DMS153 treated with DMSO at 0.1 percent for 48 hours (cell line): ENCODE measurements at regions not wholly inside any gene's neighbourhood (a gene's known extent, or its start where the extent isn't known, plus 50 kb on each side); places are given as distances from the start of the nearest gene placed in this dataset.

Experiments used
- DNase-seq: peaks from one replicate; lab custom pipeline; 2025; ENCODE audit not compliant: unreplicated experiment; lab: John Stamatoyannopoulos, UW

DNA sequence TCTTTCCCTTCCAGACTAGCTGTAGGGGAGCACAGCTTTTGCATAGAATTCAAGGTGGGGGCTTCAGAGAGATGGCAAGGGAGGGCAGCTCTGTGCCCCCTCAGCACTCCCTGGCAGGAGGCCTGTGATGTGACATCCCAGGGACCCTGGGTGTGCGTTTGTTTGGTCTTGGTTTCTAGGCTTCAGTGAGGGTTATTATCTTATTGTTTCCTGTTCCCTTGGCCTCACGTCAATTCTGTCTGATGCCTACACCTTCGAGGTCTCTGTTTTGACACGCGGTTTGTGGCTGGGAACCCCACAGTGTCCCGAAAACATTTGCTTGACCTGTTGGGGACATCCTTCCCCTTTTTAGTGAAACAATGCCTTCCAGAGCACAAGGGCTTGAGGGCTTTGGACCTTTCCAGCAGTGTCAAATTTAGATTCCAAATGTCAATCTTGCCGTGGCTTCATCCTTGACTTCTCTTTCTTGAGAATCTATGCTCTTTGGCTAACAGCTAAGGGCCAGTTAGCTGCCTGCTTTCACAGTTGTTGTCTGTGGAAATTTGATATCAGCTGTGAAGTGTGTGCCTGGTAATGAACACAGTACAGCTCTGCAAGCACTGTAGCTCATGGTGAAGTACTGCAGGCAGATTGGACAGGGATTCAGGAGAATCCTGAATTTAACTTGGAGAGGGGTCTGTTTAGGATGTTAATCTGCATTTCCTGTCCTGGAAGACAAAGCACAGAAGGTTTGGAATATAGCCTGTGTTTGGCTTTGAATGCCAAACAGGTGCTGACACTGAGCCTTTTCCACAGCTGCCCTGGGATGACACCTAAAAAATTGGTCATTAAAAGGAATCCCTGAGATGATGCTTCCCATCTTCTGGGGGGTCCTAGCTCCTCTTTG, 108.2 kb upstream of the CXCR4 start:
- no peak for DNase-seq

DNA sequence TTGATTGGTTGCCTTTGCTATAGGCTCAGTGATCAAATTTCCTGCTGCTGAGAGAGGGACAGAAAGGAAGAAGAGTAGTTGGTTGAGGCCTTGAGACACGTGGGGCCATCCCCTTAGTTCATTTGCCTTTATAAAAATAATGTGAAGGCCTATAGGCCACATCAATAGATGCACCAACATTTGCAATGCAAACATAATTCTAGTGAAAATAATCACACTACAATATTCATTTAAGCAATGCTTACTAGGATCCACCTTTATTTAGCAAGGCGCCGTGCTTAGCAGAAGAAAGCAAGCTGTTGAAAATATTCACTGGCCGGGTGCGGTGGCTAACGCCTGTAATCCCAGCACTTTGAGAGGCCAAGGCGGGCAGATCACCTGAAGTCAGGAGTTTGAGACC, 105.3 kb upstream of the CXCR4 start:
- DNase-seq = no peak

- DNase-seq = no peak
Observed at GRCh38 chr2:136222862-136223261, 104.9 kb upstream of the CXCR4 start.

DNA sequence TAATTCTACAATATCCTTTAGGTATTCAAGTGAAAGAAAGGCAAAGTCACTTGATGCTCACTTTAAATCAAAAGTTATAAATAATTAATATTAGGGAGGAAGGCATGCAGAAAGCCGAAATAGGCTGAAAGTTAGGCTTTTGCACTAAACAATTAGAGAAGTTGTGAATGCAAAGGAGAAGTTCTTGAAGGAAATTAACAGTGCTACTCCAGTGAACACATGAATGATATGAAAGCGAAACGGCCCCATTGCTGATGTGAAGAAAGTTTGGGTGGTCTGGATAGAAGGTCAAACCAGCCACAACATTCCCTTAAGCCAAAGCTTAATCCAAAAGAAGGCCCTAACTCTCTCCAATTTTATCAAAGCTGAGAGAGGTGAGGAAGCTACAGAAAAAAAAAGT, 103.1 kb upstream of the CXCR4 start:
- DNase-seq = no peak

DNA sequence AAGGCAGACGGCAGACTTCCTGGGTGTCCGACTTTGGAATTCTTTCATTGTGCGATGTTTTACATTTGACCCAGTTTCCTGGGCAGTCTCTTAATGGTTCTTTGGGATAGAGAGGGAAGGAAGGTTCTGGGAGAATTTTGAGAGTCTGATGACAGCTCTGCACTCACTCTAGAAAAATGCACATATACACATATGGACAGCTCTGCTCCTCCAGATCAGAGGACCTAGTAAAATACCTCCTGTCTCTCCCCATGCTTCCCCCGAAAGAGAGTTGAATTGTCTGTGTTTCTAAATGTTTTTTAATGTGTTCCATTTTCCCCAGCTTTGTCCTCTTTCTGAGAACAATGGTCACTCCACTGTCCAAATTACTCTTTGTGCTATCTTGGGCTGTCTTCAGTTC, 102.0 kb upstream of the CXCR4 start:
- DNase-seq = no peak

DNA sequence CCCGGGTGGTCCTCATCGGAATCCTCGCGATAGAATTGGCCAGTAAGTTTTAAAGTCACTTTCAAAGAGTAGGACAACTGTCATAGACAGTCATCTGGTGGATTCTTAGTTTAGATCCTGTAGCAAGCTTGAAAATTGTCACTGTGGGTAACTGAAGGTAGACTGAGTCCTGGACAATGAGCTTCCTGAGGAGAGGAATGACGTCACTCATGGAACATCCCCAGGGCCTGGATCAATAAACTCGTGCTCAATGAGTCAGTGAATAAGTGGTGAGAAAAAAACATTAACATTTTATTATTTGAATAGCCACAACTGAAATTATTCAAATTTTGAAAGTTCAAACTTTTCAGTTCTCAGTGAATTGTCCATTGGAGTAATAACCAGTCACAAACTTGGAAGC, 101.4 kb upstream of the CXCR4 start:
- no peak for DNase-seq

DNA sequence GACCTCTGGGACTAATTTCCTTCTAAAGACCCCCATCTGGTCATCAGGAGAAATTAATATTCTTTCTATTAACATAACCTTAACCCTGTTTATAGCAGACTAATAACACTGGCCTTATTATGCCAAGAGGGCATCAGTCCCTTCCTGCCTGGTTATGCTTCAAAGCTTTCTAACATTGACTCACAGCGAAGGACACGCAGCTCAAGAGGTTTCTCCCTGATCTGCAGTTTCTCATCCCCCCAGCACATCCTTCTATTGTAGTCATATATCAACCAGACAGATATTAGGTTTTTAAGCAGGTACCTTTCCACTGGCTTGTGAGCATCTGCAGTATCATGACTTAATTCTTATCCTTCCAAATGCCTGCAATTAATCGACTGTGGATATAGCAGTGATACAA, 100.0 kb upstream of the CXCR4 start:
- DNase-seq = no peak

- no peak for DNase-seq
Observed at GRCh38 chr2:136215908-136216472, 98.0 kb upstream of the CXCR4 start.

GRCh38 chr2:136215449-136215848, 97.5 kb upstream of the CXCR4 start:
- no peak for DNase-seq

DNA sequence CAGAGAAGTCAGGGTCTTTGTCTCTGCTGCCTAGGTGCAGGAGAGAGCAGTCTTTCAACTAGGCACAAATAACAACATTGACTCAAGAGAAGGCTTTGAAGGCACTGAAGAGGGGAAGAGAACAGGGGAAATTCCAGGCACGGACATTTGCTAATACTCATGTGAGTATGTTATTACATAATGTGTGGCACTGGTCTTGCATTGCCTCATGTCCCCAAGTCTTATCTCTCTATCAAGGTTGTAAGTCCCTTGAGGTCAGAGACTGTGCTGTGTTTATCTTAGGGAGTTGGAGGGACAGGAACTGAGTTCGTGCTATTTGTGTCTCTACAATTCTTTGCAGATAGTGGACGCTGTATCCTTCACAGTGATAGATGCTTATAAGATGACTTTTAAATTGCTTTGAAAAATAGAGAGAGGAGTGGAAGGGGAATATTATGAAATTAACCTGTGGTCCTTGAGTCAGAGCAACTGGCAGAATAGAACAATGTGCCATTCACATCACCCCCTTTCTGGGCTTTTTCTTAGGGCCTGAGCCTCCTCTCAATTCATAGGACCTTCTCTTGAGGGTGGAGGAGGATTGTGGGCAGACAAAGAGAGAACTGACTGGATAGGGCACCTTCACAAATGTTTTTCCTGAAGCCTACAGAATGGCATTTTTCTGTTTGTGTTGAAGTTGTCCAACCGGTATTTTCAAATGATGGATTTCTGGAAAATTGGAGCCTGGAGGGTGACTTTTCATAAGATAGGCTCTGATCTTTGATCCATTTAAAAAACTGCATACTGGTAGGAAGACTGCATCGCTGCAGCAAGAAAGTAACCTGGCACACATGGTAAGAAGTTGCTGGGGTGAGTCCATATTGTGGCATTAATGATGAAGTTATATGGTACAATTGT, 96.6 kb upstream of the CXCR4 start:
- no peak for DNase-seq

- DNase-seq = no peak
Observed at GRCh38 chr2:136213836-136214235, 95.9 kb upstream of the CXCR4 start.

DNA sequence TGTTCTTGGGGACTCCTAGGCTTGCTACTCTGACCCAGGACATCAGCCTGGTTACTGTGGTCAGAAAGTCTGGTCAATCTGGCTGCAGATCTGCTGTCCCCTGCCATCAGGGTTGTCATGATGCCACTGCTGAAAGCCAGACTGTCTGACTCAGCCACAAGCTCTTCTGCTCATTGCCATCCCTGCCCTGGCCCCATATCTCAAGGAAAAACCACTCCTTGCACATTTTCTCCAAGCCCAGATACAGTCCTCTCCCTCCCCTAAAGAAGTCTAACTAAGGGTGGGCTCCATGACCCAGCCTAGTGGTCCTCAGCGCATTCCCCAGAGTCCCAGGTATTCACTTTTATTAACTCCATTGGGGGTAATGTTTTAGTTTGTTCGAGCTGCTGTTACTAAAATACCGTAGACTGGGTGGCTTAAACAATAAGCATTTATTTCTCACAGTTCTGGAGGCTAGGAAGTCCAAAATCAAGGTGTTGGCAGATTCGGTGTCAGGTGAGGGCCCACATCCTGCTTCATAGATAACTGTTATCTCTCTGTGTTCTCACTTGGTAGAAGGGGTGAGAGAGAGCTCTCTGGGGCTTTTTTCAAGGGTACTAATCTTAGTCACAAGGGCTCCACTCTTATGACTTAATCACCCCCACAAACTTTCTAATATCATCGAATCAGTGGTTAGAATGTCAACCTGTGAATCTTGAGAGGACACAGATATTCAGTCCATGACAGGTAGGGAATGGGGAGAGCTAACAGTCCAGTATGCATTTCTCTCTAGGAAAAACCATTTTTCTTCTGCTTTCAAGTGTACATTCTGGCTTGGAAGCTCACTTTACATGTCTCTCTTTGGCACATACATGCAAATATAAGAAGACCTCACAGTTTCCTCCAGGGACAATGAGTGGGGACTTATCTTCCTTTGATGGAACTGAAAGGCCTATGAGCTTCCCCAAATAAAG, 94.8 kb upstream of the CXCR4 start:
- DNase-seq = no peak

- no peak for DNase-seq
Observed at GRCh38 chr2:136211701-136212100, 93.8 kb upstream of the CXCR4 start.

DNA sequence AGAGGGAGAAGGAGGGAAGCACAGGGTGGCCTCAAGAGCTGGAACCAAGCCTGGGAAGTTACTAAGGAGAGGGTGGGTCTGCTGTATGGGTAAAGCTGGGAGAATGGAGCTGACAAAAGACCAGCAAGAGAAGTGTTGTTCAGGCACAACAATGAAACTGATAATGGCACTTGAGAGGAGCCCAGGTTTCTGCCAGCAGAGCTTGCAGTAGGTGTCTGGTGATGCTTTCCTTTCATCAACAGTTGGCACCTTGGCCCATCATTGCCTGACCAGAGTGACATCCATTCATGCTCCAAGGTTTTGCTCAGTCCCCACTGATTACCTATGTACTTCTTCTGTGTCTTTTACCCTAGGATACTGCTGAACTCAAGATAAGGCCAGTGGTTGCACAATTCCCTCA, 92.9 kb upstream of the CXCR4 start:
- DNase-seq = no peak

- DNase-seq = no peak
Observed at GRCh38 chr2:136210455-136210805, 92.5 kb upstream of the CXCR4 start.

GRCh38 chr2:136209561-136210454, 91.9 kb upstream of the CXCR4 start:
- no peak for DNase-seq

DNA sequence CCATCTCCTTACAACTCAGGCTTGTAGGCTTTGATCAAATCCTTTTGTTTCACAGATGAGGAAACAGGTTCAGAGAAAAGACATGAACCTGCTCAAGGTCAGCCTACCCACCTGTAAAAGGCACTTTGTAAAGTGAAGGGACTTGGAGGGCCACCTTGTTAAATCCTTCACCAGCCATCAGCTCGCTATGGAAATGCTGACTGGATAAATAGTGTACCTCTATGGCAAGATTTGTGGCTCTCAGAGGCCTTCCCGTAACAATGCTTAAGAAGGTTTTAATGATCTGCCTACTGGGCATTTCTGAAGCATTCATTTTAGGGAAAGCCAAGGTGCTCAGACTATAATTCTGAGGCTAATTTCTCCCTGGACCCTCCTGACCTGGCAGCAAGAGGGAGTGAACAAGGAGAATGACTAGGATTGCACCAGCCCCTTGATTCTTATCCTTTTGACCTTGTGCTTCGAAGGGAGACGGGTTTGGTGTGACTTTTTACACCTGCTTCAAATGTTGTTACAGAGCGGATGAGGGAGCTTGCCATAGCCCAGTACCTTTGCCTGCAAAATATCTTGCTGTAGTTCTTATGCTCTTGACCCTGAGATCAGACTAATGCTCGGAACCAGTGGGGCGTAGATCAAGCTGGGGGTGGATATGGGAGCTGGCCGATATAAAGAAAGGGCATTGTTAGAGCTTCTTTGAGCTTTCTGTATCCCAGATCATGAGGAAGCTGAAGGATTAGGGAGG, 90.9 kb upstream of the CXCR4 start:
- DNase-seq = no peak

- no peak for DNase-seq
Observed at GRCh38 chr2:136207665-136208064, 89.7 kb upstream of the CXCR4 start.

DNA sequence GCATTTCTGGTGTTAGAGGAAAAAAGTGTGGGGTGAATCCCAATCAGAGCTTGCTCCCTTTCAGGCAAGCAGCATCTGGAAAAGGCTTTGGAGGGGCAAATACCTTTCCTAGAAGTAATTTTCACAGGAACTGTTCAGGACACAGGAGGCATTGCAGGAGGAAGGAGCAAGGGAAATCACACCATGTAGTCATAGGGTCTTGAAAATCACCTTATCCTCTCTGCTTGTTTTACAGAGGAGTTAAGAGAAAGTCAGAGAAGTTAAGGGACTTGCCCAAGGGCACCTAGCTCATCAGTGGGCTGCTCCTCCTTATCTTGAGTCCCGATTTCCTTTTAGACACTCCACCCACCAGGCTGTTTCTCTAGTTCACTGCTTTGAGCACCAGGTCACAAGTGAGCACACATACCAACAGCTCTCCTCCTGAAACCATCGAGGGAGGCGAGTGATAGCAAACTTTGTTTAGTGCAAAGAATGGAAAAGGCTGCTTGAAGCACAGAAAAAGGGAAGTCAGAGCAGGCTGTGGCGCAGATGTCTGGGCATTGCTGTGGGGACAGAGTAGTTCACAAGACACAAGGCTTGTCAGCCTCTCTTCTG, 89.2 kb upstream of the CXCR4 start:
- DNase-seq = no peak
